ENCODE measurements at regions not wholly inside any gene's neighbourhood (a gene's known extent, or its start where the extent isn't known, plus 50 kb on each side); places are given as distances from the start of the nearest gene placed in this dataset.

DNA sequence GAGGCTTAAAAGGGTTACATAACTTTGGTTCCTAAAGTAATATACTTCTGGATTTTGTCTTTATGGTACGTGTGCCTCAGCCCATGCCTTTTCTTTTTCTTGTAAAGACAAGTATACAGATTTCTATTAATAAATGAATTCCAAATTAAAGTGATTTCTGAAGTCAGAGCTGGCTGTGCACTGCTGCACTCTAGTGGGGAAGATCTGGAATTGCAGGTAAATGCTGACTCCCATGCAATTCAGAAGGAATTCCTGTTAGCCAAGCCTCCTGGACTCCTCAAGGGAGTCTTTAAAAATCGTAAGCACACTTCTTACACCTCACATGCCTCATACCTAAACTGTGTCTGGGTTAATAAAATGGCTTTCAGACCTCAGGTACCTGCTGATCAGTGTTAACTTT is 118.4 kb upstream of the SLC7A1 start:
- no peak for DNase-seq

DNA sequence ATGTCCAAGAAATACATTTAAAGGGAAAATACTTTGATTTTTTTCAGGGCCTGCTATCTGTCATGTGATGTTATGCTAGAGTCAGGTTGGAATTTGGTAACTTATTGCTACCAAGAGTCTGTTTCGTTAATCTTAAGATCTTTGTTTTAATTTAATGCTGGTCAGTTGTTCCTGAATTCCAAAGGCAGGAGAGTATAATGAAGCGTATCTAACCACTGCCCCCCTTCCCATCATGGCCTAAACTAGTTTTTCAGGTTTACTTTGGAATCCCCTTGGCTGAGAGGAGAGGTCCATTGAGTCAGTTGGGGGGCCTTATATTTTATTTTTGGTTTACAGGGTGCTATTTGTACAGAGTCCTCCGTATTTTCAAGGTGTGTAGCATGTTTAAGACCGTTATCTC is 116.3 kb upstream of the SLC7A1 start:
- no peak for DNase-seq

DNA sequence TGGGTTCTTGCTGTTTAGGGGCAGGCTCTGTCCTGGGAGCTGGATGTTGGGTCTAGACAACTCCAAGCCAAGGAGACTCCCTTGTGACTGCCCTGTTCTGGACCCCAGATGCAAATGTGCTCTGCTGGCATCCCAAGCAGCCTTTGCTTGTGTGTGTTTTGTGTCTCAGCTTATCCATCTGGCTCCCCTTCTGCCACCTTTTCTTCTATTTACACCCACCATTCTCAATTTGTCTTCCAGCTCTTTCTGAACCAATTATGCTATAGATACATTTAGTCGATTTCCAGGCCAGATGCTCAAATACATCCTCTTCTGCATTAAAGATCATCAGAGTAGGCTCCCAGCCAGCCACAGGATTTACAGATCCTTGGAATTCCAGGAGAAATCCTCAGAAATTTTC is 115.0 kb upstream of the SLC7A1 start:
- DNase-seq = no peak

DNA sequence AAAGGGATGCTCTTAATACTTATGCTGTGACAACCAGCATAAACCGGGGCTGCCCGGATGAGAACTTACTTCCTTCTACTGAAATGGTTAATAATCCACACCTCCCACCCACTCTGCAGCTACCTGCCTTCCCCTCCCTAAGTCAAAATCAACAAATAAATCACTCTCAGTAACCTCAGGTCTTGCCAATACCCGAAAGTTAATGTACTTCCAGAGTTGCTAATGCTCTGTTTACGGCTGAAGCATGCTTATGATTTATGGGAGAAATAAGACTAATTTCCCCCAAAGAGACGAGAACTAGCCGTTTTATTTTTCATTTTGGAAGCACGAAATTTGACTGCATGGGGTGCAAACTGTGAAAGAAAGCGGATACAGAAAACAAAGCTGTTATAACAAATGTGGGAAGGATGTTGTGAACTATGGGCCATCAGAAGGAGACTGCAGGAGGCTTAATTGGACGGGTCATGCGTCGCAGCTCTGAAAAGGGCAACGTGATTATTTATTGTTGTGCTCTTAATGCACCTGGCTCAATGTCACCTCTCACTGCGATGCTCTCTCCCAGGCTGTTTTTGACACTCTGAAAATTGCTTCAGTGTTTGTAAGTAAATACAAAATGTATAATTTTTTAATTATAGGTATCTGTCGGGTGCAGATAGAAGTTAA is 114.0 kb upstream of the SLC7A1 start:
- no peak for DNase-seq

DNA sequence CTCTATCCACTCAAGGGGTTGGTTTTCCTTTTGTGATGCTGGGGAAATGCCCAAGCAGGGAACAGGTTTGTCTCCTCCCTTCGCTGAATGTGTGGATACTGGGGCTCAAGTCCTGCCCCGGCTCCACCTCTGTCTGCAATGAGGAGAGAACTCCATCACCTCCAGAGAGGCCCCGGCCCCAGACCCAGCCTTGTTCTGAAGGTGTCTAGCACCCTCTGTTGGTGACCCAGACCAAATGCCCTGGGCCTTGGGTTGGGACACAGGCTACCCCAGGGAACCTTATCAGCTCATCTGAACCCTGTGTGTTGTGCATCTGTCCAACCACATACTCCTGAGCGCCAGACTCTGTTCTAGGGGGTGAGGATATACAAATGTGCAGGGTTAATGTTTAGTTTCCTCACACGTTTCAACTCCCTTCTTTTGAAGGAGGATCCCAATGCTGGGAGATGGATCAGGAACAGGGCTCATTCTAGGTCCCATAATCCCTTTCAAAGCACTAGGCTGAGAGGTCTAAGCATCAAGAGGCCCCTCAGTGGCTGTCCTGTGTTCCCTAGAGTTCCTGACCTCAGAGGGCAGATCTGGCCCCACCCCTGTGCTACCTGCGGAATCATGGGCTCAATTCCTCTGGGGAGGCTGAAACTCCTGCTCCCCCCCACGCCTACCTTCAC is 112.5 kb upstream of the SLC7A1 start:
- DNase-seq = peak; percentile 7 to 8

DNA sequence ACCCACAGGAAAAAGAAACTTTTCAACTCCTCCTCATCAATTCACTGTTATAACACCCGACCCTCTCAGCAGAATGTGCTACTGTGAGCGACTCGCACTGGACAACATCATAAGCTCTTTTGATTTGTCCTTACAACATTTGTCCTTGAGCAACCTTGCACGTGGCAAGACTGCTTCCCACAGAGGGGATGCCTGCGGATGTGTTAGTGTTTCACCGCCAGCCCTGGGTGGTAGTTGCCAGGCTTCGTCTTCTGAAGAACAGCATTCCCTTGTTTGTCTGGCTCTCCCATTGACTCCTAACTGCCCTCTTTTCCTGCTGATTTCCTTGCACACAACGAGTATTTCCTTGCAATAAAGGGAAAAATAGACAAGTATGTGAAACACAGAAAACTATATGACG is 111.4 kb upstream of the SLC7A1 start:
- no peak for DNase-seq

DNA sequence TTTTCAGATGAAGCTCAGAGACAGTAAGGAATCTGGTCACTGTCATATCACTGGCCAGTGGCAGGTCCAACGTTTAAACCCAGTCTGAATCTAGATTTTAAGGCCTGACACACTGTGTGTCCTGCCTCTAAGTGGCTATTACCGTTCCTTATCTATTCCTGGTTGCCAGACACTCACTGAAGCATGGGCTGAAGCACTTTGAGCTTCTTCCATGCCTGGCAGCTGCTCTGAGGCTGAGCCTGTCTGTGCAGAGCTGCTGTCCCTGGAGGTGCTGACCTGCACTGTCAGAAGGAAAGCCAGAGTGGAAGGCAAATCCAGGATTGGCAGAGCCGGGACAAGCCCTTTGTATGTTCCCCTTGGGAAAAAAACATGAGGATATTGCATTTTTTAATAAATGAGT is 109.2 kb upstream of the SLC7A1 start:
- no peak for DNase-seq

DNA sequence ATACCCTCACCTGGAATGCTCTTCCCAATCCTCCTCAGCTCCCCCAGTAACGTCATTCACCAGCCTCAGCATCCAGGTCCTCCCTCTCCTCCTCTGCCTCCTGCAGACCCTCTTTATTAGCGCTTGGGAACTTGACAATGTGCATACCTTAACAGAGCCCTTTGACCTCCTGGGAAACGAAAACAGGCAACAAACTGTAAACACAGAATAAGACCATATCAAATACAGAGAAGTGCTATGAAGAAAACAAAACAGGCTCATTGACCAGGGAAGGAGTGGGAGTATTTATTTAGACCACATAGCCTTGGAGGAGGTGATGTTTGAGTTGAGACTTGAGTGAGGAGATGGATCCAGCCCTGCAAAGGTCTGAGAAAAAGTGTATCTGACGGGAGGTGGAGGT is 107.9 kb upstream of the SLC7A1 start:
- DNase-seq = no peak

DNA sequence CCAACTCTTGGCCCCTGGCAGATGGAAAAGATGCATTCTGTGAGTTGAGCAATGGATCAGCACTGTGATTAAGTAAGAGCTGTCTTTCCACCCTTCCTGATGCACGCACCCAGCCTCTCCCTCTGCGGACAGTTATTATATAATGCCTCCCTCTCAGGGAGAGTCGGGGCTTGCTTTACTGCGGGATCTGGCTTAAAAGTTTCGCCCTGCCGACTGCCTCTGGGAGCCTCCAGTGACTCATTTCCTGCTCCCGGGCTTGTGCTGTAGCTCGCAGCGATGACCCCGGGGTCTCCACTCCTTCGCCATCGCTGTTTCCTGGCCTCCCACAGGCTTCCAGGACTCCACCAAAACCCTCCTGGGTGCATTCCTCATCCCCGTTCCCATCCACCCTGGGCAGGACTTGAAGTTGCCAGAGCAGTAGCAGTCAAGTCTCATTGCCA is 107.4 kb upstream of the SLC7A1 start:
- no peak for DNase-seq

DNA sequence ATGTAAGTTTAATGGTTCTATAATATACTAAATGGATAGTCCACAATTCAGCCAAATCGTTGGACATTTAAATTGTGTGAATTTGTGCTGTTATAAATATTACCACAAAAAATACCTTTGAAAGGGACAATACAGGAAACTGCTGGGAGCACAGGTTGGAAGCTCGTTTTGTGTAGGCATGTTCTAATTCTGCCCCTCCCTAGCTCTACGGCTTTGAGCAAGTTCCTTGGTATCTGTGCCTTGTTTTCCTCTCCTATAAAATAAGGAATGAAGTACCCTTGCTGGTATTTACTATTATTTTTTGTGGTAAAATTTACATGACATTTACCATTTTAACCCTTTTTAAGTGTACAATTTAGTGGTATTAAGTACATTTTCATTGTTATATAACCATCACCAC is 102.6 kb upstream of the SLC7A1 start:
- no peak for DNase-seq

DNA sequence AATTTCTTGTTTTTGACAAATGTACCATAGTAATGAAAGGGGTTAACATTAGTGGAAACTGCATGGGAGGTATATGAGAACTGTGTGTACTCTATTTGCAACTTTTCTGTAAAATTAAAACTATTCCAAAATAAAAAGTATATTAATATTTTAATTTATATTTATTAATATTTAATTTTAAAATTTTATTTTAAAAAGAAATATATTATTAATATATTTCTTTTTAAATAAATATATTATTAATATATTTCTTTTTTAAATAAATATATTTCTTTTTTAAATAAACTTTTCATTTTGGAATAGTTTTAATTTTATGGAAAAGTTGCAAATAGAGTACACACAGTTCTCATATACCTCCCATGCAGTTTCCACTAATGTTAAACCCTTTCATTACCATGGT is 101.1 kb upstream of the SLC7A1 start:
- DNase-seq = no peak

DNA sequence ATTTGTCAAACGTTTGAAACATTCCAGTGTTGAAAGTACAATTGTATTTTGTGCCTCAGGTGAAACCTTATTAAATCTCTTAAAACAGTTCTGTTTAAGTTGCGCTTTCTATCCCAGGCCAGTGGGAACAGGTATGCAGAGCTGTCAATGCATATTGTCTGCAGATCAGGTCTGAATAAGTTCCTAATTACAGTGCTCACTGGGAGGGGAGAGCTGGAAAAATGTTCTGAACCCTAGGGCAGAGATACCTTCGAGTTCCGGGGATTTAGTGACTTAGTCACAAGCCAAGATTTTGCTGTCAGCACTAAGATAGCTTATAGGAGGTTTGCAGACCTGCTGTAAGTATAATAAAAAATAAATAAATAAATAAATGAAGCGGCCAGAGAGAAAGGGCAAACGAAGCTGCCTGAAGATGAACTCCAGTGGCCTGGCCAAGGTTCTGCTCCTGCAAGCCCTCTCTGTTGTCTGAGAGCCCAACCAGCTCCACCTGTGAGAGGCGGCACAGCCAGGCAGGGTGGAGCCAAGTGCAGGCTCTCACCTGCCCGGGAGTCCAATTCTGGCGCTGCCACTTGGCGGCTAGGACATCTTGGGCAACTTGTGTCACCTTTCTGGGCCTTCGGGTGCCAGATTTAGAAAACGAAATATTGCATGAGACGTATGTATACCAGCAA is 97.9 kb upstream of the SLC7A1 start:
- no peak for DNase-seq

DNA sequence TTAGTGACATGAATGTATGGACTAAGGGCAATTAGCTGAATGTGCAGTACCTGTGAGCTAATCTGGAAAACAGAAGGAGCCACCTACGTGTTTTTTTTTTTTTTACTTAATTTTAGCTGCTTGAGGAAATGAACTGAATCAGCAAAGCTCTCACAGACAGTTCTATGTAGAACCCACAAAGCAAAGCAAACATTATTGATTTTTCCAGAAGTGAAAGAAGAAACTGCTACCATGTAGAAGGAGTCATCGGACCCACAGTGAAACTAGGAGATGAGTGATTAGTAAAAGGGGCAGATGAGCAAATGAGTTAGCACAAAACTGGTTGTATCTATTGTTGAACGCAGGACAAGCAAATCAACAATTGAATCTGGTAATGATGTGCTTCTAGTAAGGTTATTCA is 94.1 kb upstream of the SLC7A1 start:
- no peak for DNase-seq

DNA sequence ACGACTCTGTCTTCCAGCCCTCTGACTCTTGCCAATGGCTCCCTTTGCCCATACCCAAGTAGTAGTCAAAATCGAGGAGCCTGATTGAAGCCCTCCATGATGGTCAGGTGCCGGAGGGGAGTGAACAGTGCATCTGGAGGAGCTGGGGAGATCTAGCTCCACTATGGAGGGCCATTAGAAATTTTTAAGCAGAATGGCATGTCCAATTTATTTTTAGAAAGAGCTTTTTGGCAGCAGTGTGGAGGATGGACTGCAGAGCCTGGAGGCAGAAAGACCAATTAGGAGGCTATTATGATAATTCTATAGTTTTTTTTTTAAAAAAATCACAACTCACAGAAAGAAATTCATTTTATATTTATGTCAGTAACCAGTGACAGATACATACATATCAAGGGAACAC is 92.7 kb upstream of the SLC7A1 start:
- DNase-seq = no peak

DNA sequence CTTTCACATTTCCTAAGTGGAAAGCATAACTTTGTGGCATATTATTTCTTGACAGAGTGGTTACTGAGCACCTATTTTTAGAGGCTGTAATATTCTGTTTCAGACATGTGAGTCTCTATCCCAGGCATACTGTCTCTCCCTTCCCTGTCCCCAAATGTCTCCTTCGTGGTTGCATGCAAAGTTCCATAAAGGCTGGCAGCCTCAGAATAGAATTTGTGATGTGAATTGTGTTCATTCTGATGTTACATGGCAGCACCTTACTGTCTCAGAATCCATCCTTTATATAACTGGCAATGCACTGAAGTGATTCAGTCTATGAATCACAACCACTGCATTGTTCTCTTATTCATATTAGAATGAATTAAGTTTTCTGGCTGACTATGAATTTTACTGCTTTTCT is 89.0 kb upstream of the SLC7A1 start:
- no peak for DNase-seq

DNA sequence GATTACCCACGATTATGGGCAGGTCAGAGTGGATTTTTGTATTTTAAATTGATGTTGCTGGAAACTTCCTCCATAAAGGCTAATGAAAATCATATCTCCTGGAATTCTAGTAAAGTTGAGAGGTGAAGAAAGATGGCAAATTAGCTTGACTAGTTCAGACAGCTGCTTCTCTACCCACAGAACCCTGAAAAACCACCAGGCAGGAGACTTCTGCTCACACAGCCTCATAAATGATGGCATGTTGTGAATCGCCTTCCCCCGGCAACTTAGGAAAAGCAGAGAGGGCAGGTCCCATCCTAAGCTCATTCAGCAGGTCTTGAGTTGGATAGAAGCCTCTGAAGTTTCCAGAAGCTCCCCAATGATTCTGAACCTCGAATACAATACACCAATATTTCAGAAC is 87.6 kb upstream of the SLC7A1 start:
- DNase-seq = no peak

DNA sequence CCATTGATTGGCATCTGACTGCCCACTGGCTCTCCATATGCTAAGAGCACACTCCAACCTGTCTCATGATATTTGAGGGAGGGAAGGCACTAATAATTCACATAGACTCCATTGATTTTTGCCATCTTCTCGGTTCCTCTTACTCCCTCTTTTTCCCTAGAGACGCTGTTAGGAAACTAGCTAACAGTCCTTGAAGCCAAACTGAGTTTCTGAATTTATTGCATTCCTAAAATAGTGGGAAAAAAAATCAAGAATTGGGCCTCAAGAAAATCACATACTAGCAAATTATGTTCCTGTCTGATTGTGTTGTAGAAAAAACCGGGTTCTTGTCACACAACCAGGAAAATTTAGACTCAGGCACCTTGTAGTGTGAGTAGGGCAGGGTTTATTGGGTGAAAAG is 86.4 kb upstream of the SLC7A1 start:
- no peak for DNase-seq

DNA sequence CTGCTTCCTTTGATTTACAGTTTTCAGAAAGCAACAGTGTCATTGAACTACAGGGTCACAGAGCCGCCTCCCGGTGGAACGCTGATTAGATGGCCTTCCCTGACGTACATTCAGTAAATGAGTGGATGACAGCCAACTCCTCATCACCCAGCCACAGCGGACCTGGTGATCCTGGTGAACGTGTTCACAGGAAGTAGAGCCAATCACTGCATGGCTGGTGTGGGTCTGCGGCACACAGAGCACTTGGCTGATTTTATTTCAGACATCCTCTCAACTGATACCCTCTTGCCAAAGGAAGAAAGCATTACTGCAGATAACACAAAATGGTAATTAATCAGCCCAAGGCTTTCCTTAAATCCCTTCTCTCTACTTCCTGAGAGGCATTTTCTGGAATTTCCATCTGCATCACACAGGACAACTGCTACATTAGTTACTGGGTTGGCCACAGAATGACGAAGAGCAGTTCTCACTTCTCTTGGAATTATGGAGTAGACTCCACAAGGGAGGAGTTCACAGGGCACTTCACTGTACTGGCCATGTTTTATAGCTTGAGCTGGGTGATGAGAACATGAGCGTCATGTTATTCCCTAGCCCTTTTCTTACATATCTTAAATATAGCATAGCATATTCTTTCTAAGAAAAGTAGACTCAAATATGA is 84.0 kb upstream of the SLC7A1 start:
- peak; percentile 18 to 30 for DNase-seq

DNA sequence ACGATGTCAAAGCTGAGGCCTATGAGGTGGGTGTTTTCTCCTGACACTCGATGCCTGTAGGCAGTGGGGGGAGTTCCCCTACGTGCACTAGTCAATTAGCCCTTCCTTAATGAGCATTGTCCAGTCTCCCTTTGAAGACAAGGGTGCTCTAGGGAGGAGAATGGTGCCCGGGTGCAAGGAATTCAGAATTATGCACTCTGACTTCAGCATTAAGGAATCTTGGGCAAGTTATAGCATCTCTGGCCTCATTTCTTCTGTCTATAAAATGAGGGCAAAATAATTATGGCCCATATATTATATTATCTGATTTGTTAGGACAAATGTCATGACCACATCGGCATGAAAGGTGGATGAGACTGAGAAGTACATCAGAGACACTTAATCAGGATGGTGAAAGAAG is 82.1 kb upstream of the SLC7A1 start:
- no peak for DNase-seq

DNA sequence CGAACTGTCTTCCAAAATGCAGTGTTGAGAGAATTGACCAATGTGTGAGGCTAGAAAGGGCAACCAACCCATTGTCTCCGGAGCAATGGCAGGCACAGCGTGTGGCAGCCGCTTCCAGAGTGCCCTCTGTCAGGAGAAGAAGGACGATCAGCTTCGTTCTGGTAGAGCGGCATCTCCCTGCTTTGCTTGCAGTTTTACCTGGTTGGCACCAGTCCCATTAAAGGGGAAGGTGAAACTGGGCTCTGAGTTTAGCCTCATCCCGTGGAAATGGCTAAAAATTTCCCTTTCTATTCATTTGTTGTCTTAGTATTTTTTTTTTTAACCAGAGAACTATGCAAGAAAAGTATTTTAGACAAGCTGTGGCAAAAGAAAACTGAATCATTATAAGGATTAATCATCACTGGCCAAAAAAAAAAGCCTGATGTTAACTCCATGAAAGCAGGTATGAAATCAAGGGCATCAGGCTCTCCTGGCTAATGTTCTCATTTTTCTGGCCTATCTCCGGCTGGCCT is 81.5 kb upstream of the SLC7A1 start:
- DNase-seq = no peak

DNA sequence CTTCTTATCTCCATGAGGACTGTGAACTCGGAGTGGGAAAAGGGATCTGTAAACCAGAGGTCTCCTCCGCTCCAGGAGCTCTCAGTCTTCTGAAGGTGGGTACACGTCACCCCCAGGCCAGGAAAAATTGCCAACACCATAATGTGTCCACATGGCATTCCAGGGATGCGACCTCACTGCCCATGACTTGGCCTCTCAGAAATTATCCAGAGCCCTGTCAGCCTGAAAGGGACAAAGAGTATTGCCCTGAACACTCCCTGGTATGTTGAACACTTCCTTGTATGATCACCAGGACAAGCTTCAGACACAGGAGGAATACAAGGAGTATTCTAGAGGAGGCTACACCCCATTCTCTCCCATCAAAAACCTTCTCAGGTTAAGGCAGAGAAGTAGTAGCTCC is 81.0 kb upstream of the SLC7A1 start:
- no peak for DNase-seq

DNA sequence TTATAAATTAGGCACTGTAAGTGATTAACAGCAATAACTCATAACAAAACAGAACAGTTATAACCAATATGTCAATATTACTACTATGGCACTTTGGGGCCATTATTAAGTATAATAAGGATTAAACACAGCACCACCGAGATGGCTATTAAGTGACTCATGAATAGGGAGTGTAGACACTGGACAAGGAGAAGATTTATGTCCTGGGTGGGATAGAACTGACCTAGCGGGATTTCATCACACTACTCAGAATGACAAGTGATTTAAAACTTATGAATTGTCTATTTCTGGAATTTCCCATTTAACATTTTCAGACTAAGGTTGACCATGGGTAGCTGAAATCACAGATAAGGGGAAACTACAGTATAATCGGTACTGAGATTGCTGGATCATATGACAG is 79.0 kb upstream of the SLC7A1 start:
- DNase-seq = no peak

DNA sequence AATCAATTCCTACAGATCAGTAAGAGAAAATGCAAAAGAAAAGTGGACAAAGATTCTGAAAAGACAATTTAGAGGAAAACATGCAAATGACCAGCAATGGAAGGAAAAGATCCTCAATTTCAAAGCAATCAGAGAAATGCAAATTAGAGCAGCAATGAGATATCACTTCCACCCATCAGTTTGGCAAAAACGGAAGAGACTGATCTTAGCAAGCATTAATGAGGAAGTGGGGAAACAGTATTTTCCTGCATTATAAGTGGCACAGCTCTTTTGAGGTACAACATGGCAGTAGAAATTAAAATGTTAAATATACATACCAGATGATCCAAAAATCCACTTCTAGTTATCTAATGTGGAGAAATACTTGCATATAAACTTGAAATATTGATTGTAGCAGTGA is 69.1 kb upstream of the SLC7A1 start:
- no peak for DNase-seq

Measured in SHP77 (cell line).